ENCODE measurements at regions not wholly inside any gene's neighbourhood (a gene's known extent, or its start where the extent isn't known, plus 50 kb on each side); places are given as distances from the start of the nearest gene placed in this dataset.

- Histone ChIP-seq H3K4me3 (ENCODE audit: low read length) (peak overlapping the region; percentile 30), H3K27me3 (replicated peaks; ENCODE audit: control insufficient read depth, insufficient read depth, low read length) (no peaks in the 10 kb centered on the region), H3K9me3 (ENCODE audit: control insufficient read depth, low read length) (no peaks in the 10 kb centered on the region), H3K9ac (ENCODE audit: low read length) (no peak overlapping the region), H3K36me3 (ENCODE audit: control insufficient read depth, insufficient read depth, low read length, severe bottlenecking) (no peaks in the 10 kb centered on the region), H3K4me1 (ENCODE audit: control insufficient read depth, insufficient read depth, low read length) (peaks cover 12% of the 10 kb centered on the region)
- DNase-seq (ENCODE audit: low read depth), result no peak
These were observed 136.5 kb upstream of the IFNG-AS1 start for GRCh38 chr12:67852701-67853100.

- Histone ChIP-seq H3K4me3 (ENCODE audit: low read length) (peak overlapping the region; percentile 30), H3K4me1 (ENCODE audit: control insufficient read depth, insufficient read depth, low read length) (peaks cover 12% of the 10 kb centered on the region), H3K9ac (ENCODE audit: low read length) (no peak overlapping the region), H3K36me3 (ENCODE audit: control insufficient read depth, insufficient read depth, low read length, severe bottlenecking) (no peaks in the 10 kb centered on the region), H3K9me3 (ENCODE audit: control insufficient read depth, low read length) (no peaks in the 10 kb centered on the region), H3K27me3 (replicated peaks; ENCODE audit: control insufficient read depth, insufficient read depth, low read length) (no peaks in the 10 kb centered on the region)
- DNase-seq (ENCODE audit: low read depth), result peak; percentile 42
These were observed 136.0 kb upstream of the IFNG-AS1 start for GRCh38 chr12:67853204-67853603.

- no peak overlapping the region for H3K4me3 ChIP-seq (ENCODE audit: low read length)
- DNase-seq (ENCODE audit: low read depth), result no peak
- H3K9ac ChIP-seq (ENCODE audit: low read length), result no peak overlapping the region
These were observed 134.9 kb upstream of the IFNG-AS1 start for GRCh38 chr12:67854351-67854750.

GRCh38 chr12:67855103-67855502 lies 134.1 kb upstream of the IFNG-AS1 start:
- Histone ChIP-seq H3K9ac (ENCODE audit: low read length) (no peak overlapping the region), H3K4me3 (ENCODE audit: low read length) (no peak overlapping the region), H3K27me3 (replicated peaks; ENCODE audit: control insufficient read depth, insufficient read depth, low read length) (no peaks in the 10 kb centered on the region), H3K9me3 (ENCODE audit: control insufficient read depth, low read length) (no peaks in the 10 kb centered on the region), H3K4me1 (ENCODE audit: control insufficient read depth, insufficient read depth, low read length) (peaks cover 12% of the 10 kb centered on the region), H3K36me3 (ENCODE audit: control insufficient read depth, insufficient read depth, low read length, severe bottlenecking) (no peaks in the 10 kb centered on the region)
- no peak for DNase-seq (ENCODE audit: low read depth)

More at GRCh38 chr12:67854351-67854750, 134.9 kb upstream of the IFNG-AS1 start:
- Histone ChIP-seq H3K27me3 (replicated peaks; ENCODE audit: control insufficient read depth, insufficient read depth, low read length) (no peaks in the 10 kb centered on the region), H3K4me1 (ENCODE audit: control insufficient read depth, insufficient read depth, low read length) (peaks cover 12% of the 10 kb centered on the region), H3K9me3 (ENCODE audit: control insufficient read depth, low read length) (no peaks in the 10 kb centered on the region), H3K36me3 (ENCODE audit: control insufficient read depth, insufficient read depth, low read length, severe bottlenecking) (no peaks in the 10 kb centered on the region)

- H3K27me3 ChIP-seq (replicated peaks; ENCODE audit: control insufficient read depth, insufficient read depth, low read length), result no peaks in the 10 kb centered on the region
- H3K9ac ChIP-seq (ENCODE audit: low read length), result no peak overlapping the region
- H3K36me3 ChIP-seq (ENCODE audit: control insufficient read depth, insufficient read depth, low read length, severe bottlenecking), result no peaks in the 10 kb centered on the region
- H3K4me1 ChIP-seq (ENCODE audit: control insufficient read depth, insufficient read depth, low read length), result no peaks in the 10 kb centered on the region
- H3K4me3 ChIP-seq (ENCODE audit: low read length), result no peak overlapping the region
- no peak for DNase-seq (ENCODE audit: low read depth)
- H3K9me3 ChIP-seq (ENCODE audit: control insufficient read depth, low read length), result no peaks in the 10 kb centered on the region
These were observed 118.0 kb upstream of the IFNG-AS1 start for GRCh38 chr12:67871231-67871630.

- Histone ChIP-seq H3K27me3 (replicated peaks; ENCODE audit: control insufficient read depth, insufficient read depth, low read length) (no peaks in the 10 kb centered on the region), H3K9ac (ENCODE audit: low read length) (no peak overlapping the region), H3K4me1 (ENCODE audit: control insufficient read depth, insufficient read depth, low read length) (no peaks in the 10 kb centered on the region), H3K36me3 (ENCODE audit: control insufficient read depth, insufficient read depth, low read length, severe bottlenecking) (no peaks in the 10 kb centered on the region), H3K4me3 (ENCODE audit: low read length) (no peak overlapping the region), H3K9me3 (ENCODE audit: control insufficient read depth, low read length) (no peaks in the 10 kb centered on the region)
- no peak for DNase-seq (ENCODE audit: low read depth)
These were observed 115.9 kb upstream of the IFNG-AS1 start for GRCh38 chr12:67873355-67873754.

GRCh38 chr12:67876305-67876915 lies 112.8 kb upstream of the IFNG-AS1 start:
- no peaks in the 10 kb centered on the region for H3K27me3 ChIP-seq (replicated peaks; ENCODE audit: control insufficient read depth, insufficient read depth, low read length)
- DNase-seq (ENCODE audit: low read depth), result no peak
- H3K9me3 ChIP-seq (ENCODE audit: control insufficient read depth, low read length), result no peaks in the 10 kb centered on the region
- no peak overlapping the region for H3K9ac ChIP-seq (ENCODE audit: low read length)
- no peaks in the 10 kb centered on the region for H3K36me3 ChIP-seq (ENCODE audit: control insufficient read depth, insufficient read depth, low read length, severe bottlenecking)
- H3K4me1 ChIP-seq (ENCODE audit: control insufficient read depth, insufficient read depth, low read length), result peaks cover 14% of the 10 kb centered on the region
- H3K4me3 ChIP-seq (ENCODE audit: low read length), result no peak overlapping the region

GRCh38 chr12:67877727-67878126 lies 111.5 kb upstream of the IFNG-AS1 start:
- no peaks in the 10 kb centered on the region for H3K27me3 ChIP-seq (replicated peaks; ENCODE audit: control insufficient read depth, insufficient read depth, low read length)
- no peak overlapping the region for H3K4me3 ChIP-seq (ENCODE audit: low read length)
- no peaks in the 10 kb centered on the region for H3K9me3 ChIP-seq (ENCODE audit: control insufficient read depth, low read length)
- H3K4me1 ChIP-seq (ENCODE audit: control insufficient read depth, insufficient read depth, low read length), result peaks cover 17% of the 10 kb centered on the region
- no peak for DNase-seq (ENCODE audit: low read depth)
- no peaks in the 10 kb centered on the region for H3K36me3 ChIP-seq (ENCODE audit: control insufficient read depth, insufficient read depth, low read length, severe bottlenecking)
- no peak overlapping the region for H3K9ac ChIP-seq (ENCODE audit: low read length)

- H3K27me3 ChIP-seq (replicated peaks; ENCODE audit: control insufficient read depth, insufficient read depth, low read length), result no peaks in the 10 kb centered on the region
- H3K4me3 ChIP-seq (ENCODE audit: low read length), result no peak overlapping the region
- no peak overlapping the region for H3K9ac ChIP-seq (ENCODE audit: low read length)
- peaks cover 17% of the 10 kb centered on the region for H3K4me1 ChIP-seq (ENCODE audit: control insufficient read depth, insufficient read depth, low read length)
- no peak for DNase-seq (ENCODE audit: low read depth)
- no peaks in the 10 kb centered on the region for H3K9me3 ChIP-seq (ENCODE audit: control insufficient read depth, low read length)
- no peaks in the 10 kb centered on the region for H3K36me3 ChIP-seq (ENCODE audit: control insufficient read depth, insufficient read depth, low read length, severe bottlenecking)
These were observed 109.3 kb upstream of the IFNG-AS1 start for GRCh38 chr12:67879937-67880336.

- Histone ChIP-seq H3K9me3 (ENCODE audit: control insufficient read depth, low read length) (no peaks in the 10 kb centered on the region), H3K27me3 (replicated peaks; ENCODE audit: control insufficient read depth, insufficient read depth, low read length) (no peaks in the 10 kb centered on the region), H3K9ac (ENCODE audit: low read length) (no peak overlapping the region), H3K4me1 (ENCODE audit: control insufficient read depth, insufficient read depth, low read length) (peaks cover 29% of the 10 kb centered on the region), H3K4me3 (ENCODE audit: low read length) (no peak overlapping the region), H3K36me3 (ENCODE audit: control insufficient read depth, insufficient read depth, low read length, severe bottlenecking) (no peaks in the 10 kb centered on the region)
- no peak for DNase-seq (ENCODE audit: low read depth)
These were observed 107.7 kb upstream of the IFNG-AS1 start for GRCh38 chr12:67881565-67881964.

- Histone ChIP-seq H3K4me1 (ENCODE audit: control insufficient read depth, insufficient read depth, low read length) (peaks cover 28% of the 10 kb centered on the region), H3K27me3 (replicated peaks; ENCODE audit: control insufficient read depth, insufficient read depth, low read length) (no peaks in the 10 kb centered on the region), H3K4me3 (ENCODE audit: low read length) (no peak overlapping the region), H3K36me3 (ENCODE audit: control insufficient read depth, insufficient read depth, low read length, severe bottlenecking) (no peaks in the 10 kb centered on the region), H3K9ac (ENCODE audit: low read length) (no peak overlapping the region), H3K9me3 (ENCODE audit: control insufficient read depth, low read length) (no peaks in the 10 kb centered on the region)
- DNase-seq (ENCODE audit: low read depth), result no peak
These were observed 104.7 kb upstream of the IFNG-AS1 start for GRCh38 chr12:67884596-67884995.
